Progenitor cell of endocrine pancreas (in vitro differentiated cells): ENCODE measurements at regions not wholly inside any gene's neighbourhood (a gene's known extent, or its start where the extent isn't known, plus 50 kb on each side); places are given as distances from the start of the nearest gene placed in this dataset.

Source experiments
- DNase-seq: peaks from one replicate; pipeline ENCODE4 v3.0.0; 2021; ENCODE audit warnings: low spot score; ENCODE audit not compliant: unreplicated experiment
- H3K27ac Mint-ChIP-seq: 2 replicates; pipeline ENCODE4 v1.8.0; 2021; ENCODE audit warnings: mild to moderate bottlenecking, moderate library complexity, mixed read lengths
- H3K27me3 Mint-ChIP-seq: 2 replicates; pipeline ENCODE4 v1.8.0; 2021; ENCODE audit warnings: mixed read lengths
- H3K36me3 Mint-ChIP-seq: 2 replicates; pipeline ENCODE4 v1.8.0; 2022; ENCODE audit warnings: mixed read lengths; ENCODE audit not compliant: insufficient read depth
- H3K4me1 Mint-ChIP-seq: 2 replicates; pipeline ENCODE4 v1.8.0; 2021; ENCODE audit warnings: low read depth, mixed read lengths
- H3K4me3 Mint-ChIP-seq: 2 replicates; pipeline ENCODE4 v1.8.0; 2021; ENCODE audit warnings: low read depth, mild to moderate bottlenecking, moderate library complexity, mixed read lengths
- H3K9me3 Mint-ChIP-seq: 2 replicates; pipeline ENCODE4 v1.8.0; 2021; ENCODE audit warnings: low read depth, mixed read lengths
- TF ChIP-seq, protein P1 (sequence below): fragments of 200-600 bp; sonication (generic); IDR thresholded peaks from one replicate; pipeline ENCODE4 v1.5.0; 2021; ENCODE audit warnings: antibody characterized with exemption, mild to moderate bottlenecking; ENCODE audit not compliant: unreplicated experiment

DNA sequence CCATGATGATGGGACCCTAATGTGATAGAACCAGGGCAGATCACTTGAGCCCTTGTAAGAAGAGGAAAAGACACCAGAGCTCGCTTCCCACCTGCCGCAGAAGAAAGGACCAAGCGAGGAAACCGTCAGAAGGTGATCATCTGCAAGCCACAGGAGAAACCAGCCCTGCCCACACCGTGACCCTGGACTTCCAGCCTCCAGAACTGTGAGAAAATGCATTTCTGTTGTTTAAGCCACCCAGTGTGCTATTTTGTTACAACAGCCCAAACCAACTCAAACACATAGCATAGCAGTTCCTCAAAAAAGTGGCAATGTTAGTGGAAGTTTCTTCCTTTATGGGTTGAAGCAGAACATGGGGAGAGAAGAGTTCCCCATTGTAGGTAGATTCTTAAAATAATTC is 107.9 kb upstream of the BCL2L14 start:
- DNase-seq: no peak
- Mint-ChIP-seq H3K4me1 (peaks cover 6% of the 10 kb centered on the region), H3K4me3 (no peak overlapping the region), H3K27ac (no peak overlapping the region), H3K36me3 (no peaks in the 10 kb centered on the region), H3K9me3 (no peaks in the 10 kb centered on the region), H3K27me3 (peaks cover 22% of the 10 kb centered on the region)
- TF ChIP-seq, protein P1, sequence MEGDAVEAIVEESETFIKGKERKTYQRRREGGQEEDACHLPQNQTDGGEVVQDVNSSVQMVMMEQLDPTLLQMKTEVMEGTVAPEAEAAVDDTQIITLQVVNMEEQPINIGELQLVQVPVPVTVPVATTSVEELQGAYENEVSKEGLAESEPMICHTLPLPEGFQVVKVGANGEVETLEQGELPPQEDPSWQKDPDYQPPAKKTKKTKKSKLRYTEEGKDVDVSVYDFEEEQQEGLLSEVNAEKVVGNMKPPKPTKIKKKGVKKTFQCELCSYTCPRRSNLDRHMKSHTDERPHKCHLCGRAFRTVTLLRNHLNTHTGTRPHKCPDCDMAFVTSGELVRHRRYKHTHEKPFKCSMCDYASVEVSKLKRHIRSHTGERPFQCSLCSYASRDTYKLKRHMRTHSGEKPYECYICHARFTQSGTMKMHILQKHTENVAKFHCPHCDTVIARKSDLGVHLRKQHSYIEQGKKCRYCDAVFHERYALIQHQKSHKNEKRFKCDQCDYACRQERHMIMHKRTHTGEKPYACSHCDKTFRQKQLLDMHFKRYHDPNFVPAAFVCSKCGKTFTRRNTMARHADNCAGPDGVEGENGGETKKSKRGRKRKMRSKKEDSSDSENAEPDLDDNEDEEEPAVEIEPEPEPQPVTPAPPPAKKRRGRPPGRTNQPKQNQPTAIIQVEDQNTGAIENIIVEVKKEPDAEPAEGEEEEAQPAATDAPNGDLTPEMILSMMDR: no peak

DNA sequence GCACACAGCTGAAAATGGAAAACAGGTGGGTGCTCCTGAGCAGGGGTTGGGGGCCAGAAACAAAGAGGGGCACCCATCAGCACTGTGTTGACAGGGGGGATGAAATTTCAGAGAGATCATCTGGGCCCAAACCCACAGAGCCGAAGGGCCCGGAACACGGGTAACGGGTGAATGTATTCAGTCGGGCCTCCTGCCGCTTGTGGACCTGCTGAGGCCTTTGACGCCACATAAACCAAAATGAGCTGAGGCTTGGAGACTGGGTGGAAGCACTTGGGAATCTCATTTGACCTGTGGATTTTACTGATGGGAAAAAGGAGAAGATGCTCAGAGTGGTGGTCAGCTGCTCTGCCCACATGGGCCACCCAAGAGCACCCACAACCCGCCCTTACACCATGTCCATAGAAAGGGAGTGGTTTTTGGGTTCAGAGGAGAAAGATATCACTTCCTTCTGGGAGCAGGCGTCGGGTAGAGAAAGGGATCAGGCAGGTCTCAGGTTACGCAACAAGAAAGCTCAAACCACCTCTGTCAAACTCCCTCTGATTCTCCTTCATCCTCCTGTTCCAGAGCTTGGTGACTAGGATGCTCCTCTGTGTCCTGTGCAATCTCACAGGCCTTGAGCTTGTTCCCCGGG is 106.8 kb upstream of the BCL2L14 start:
- Mint-ChIP-seq H3K27me3 (peaks cover 17% of the 10 kb centered on the region), H3K27ac (no peak overlapping the region), H3K4me3 (no peak overlapping the region), H3K9me3 (no peaks in the 10 kb centered on the region), H3K36me3 (no peaks in the 10 kb centered on the region), H3K4me1 (peaks cover 6% of the 10 kb centered on the region)
- TF ChIP-seq, protein P1: no peak
- no peak for DNase-seq

DNA sequence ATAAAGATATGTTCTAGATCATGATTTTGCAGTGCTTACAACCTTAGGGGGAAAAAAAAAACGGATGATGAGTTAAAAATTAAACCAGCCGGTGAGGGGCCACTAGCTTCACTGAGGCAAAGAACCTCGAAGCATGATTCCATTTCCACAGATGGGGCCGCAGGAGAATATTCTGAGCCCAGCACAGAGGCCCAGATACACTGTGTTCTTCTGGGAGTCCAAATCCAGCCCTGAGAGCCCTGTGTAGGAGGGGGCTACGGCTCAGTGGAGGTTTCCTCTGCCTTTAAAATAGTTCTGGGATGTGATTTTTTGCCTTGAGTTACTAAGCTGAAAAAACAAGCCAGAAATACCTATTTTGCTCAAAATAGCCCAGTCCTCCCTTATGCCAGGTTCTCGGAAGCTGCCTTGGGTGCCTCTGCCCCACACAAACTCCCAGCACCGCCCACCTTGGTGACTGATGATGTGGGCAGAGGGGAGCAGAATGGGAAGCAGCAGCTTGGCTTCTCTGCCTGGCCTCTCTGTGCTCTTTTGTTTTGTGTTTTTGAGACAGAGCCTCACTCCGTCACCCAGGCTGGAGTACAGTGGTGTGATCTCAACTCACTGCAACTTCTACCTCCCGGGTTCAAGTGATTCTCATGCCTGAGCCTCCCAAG is 105.4 kb upstream of the BCL2L14 start:
- no peak overlapping the region for H3K4me3 Mint-ChIP-seq
- H3K36me3 Mint-ChIP-seq: no peaks in the 10 kb centered on the region
- TF ChIP-seq, protein P1: no peak
- no peaks in the 10 kb centered on the region for H3K9me3 Mint-ChIP-seq
- H3K27ac Mint-ChIP-seq: no peak overlapping the region
- no peak for DNase-seq
- peaks cover 22% of the 10 kb centered on the region for H3K27me3 Mint-ChIP-seq
- peaks cover 7% of the 10 kb centered on the region for H3K4me1 Mint-ChIP-seq

DNA sequence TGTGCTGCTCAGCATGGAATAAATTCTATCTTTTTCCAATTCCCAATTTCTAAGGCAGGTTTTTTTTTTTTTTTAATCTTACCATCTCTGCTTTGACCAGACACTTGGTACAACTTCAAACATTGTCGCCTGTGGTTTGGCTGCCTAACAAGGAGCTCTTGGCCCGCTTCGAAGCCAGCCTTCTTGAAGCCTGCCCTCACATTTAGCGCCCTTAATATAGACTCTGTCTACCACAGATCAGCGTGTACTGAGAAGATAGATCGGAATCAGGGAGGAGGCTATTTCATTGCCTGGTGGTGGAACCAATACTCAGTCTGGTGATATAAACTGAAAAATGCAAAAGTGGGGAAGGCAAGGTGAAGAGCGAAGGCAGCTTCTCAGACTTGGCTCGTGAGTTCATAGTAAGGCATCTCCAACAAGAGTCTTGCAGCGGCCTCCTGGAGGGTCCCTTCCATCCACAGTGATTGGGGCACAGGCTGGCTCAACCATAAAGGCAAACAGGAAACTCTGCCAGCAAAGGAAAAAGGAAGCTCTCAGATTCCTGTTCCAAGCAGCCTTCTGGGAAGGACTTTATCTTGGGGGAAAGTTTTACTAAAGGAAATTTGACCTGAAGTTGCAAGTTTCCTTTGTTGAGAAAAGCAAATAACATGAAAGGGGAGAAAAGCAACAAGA is 103.2 kb upstream of the BCL2L14 start:
- TF ChIP-seq, protein P1: no peak
- Mint-ChIP-seq H3K4me3 (no peak overlapping the region), H3K27ac (no peak overlapping the region), H3K36me3 (no peaks in the 10 kb centered on the region), H3K27me3 (peaks cover 20% of the 10 kb centered on the region), H3K9me3 (no peaks in the 10 kb centered on the region), H3K4me1 (peaks cover 5% of the 10 kb centered on the region)
- no peak for DNase-seq

DNA sequence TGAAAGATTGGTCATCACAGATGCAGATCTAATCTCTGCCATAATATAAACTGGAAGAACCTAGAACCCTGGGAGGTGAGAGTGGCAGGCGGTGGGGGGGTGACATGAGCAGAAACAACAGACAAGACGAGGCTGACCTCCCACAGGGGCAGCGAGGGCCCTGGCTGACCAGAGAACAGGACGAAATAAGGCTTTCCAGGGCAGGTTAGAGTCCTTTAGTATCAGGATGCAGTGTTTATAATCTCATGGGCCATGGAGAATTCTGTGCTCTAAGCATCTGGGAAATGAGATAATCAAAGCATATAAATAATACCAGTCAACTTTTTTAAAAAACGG is 102.7 kb upstream of the BCL2L14 start:
- H3K9me3 Mint-ChIP-seq: no peaks in the 10 kb centered on the region
- peaks cover 6% of the 10 kb centered on the region for H3K4me1 Mint-ChIP-seq
- H3K4me3 Mint-ChIP-seq: no peak overlapping the region
- TF ChIP-seq, protein P1: no peak
- peaks cover 20% of the 10 kb centered on the region for H3K27me3 Mint-ChIP-seq
- no peak for DNase-seq
- H3K36me3 Mint-ChIP-seq: no peaks in the 10 kb centered on the region
- no peak overlapping the region for H3K27ac Mint-ChIP-seq
